NCI-H446 (cell line): ENCODE measurements at regions not wholly inside any gene's neighbourhood (a gene's known extent, or its start where the extent isn't known, plus 50 kb on each side); places are given as distances from the start of the nearest gene placed in this dataset.

Experiments
- DNase-seq, 2 experiments: peaks; one replicate each; lab custom pipeline; 2025; lab: John Stamatoyannopoulos, UW

DNA sequence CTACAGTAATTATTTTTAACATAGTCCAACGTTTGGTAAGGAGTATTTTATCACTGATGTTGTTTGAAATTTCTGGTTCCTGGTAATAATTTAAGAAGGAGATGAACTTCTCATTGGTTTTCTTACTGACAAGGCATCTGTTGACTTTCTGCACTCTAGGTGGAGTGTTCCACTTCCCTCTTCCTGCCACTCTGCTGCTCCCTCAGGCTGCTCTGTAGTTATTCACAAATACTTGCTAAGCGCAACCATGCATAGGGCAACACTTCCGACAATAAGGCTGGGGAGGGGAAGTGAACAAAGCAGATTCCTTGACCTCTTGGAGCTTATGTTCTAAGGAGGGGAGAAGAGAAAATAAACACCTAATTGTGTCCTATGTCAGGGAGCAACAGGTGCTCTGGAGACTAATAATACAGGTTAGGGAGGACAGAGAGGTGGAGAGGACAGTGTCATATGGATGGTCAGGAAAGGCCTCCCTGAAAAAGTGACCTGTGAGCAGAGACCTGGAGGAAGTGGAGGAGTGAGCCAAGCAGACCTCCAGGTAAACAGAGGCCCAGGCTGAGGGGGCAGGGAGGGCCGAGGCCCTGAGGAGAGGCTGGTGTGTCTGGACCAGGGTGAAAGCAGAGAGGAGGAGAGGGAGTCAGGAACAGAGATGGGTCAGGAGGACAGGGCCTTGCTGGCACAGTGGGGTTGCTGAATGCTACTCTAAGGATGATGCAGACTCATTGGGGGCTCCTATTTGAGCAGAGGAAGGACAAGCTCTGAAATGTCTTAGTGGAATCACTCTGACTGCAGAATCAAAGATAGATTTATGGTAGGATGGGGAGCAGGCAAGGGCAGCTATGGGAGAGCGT is 134.8 kb upstream of the SLC24A3 start:
- no peak for DNase-seq

DNA sequence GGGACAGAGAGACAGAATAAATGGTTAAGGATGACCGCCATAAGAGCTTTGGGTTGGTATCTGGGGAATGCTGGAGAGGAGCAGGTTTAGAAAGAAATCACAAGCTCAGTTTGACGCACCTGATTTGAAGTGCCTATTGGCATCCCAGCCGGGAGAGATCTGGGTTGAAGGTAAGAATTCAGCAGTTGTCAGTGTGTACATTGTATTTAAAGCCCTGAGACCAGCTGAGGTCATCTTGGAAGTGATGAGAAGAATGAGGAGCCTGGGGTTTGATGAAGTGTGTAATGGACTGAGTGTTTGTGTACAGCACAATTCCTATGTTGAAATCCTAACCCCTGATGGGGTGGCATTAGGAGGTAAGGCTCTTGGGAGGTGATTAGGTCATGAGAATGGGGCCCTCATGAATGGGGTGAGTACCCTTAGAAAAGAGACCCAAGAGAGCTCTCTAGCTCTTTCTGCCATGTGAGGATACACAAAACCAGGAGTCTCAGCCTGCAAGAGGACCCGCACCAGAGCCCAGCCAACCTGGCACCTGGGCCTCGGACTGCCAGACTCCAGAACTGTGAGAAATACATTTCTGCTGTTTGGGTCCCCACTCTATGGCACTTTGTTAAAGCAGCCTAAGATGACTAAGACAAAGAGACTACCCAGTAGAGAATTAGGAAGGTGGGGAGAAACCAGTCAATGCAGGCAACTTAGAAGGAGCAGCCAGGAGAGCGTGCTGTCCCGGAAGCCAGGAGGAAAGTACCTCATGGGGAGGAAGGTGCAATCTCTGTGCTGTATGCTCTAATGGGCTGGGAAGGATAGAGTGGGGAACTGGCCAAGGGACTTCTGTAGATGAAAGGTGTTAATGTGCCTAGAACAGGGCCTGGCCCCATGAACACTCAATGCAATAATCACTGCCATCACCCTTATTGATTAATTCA is 133.7 kb upstream of the SLC24A3 start:
- DNase-seq, result no peak

- DNase-seq, result no peak
Observed at GRCh38 chr20:19079536-19080299, 132.7 kb upstream of the SLC24A3 start.

DNA sequence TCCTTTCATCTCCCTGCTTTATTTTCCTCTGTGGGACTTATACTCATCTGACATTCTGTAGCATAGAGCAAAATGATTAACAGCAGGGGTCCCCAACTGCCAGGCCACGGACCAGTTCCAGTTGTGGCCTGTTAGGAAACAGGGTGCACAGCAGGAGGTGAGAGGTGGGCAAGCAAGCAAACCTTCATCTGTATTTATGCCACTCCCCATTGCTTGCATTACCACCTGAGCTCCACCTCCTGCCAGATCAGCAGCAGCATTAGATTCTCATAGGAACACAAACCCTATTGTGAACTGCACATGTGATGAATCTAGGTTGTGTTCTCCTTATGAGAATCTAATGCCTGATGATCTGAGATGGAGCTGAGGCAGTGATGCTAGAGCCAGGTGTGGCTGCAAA is 130.5 kb upstream of the SLC24A3 start:
- no peak for DNase-seq

DNA sequence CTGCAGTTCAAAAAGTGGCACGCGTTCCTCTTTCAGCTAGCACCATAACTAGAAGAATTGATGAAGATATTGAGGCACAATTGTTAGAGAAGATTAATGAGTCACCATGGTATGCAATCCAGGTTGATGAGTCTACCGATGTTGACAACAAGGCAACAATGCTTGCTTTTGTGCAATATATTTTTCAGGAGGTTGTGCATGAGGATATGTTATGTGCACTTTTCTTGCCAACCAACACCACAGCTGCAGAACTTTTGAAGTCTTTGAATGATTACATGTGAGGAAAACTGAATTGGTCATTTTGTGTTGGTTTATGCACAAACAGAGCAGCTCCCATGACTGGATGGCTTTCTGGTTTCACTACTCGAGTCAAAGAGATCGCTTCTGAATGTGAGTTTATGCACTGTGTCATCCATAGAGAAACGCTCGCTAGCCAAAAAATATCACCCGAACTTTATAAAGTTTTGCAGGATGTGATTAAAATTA is 129.3 kb upstream of the SLC24A3 start:
- no peak for DNase-seq

DNA sequence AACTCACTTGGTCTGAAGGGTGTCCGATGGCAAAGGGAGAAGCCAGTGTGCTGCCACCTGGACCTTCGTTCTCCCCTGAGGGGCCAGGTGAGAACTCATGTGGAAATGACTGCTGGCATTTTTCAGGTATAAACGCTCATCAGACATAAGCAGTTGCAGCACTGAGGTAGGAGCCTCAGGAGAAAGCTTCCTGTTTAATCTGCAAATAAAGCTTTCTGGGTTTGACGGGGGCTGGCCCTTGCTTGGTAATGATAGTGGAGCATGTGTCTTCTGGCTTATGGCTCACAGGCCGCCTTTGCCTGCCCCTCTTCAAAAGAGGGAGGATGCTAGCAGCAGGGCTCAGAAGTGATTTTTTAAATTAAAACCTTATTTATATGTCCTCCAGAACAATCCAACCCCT is 122.1 kb upstream of the SLC24A3 start:
- no peak for DNase-seq

GRCh38 chr20:19094959-19095541 is 117.4 kb upstream of the SLC24A3 start:
- DNase-seq, result no peak

DNA sequence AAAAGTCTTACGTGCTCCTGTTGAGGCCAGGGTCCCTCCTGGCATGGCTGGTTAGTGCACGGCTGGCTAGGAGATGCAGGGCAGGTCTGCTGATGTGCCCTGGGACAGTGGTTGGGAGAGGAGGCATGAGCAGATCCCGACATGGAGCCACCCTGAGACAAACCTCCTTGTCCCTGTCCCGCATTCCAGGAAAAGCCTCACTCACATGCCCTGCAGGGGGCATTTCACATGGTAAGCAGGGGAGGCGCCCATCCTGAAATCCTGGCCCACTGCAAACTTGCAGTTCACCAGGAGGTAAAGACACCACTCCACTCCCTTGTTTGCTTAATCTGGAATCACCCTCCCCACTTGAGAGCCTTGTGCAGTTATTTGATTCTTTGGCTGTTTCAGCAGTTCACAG is 116.7 kb upstream of the SLC24A3 start:
- DNase-seq, result no peak

GRCh38 chr20:19096843-19097242 is 115.6 kb upstream of the SLC24A3 start:
- DNase-seq, result no peak

DNA sequence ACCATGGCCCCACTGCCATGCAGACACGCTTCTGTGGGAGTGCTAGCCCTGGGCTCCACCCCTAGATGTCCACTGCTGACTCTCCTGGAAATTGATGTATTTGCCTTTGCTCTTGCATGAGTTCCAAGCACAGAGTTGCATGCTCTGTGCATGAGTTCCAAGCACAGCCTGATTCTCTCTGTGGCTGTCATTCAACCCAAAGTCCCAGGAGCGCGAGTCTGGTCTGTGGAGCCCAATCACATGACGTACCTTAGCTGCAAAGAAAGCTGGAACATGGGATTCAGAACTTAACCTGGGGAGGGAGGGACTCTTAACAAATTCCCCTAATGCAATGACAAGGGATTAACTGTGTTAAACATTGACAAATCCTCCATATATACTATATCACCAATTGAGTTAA is 114.3 kb upstream of the SLC24A3 start:
- no peak for DNase-seq

DNA sequence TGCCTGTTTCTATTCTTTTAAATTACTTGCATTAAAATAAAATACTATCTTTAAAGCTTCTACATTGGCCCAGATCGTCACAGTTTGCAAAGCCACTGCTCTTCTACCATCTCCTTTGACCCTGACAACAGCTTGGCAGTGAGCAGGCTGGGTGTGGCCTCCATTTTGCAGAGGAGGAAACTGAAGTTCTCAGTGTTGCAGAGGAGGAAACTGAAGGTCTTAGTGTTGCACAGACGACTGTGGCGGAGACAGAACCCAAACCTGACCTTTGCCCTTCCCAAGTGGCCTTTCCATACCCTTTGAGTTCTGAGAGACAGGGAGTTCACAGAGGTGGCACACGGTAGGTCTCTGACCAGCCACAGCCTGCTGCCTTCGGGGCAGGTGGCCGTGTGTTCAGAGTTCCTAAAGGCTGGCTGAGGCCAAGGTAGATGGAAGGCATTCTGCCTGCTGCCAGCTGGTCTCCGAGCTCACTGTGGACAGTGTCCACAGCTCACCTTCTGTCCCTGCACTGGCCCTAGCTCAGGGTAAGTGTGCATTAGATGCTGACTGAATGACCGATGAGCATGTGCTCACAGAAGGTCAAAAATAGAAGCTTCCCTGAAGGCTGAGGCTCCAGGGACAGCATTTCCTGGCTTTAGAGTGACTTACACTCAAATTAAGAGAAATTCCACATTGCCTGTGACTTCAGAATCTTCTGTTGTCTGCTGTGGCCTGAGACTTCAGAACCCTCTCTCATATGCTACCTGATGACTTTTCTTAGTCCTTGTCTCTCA is 113.5 kb upstream of the SLC24A3 start:
- DNase-seq, result no peak

GRCh38 chr20:19099596-19100545 is 112.6 kb upstream of the SLC24A3 start:
- DNase-seq, result no peak

DNA sequence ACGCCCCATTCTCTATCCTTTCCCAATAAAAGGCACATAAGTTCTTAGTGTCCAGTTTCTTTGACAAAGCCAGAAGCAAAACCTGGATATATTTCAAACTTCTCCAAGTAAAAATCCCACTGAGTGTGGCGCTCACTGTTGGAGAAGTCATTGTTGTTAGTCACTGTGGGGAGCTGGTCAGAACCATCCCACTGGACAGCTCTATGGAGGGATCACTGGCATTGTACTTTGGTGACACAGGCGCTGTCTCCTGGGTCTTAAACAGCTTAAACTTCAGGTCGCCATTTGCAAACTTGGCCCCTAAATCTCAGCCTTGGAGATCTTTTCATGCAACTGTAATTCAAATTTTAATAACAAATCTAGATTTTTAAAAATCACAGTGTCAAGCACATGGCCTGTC is 111.5 kb upstream of the SLC24A3 start:
- DNase-seq, result no peak

- no peak for DNase-seq
Observed at GRCh38 chr20:19104186-19104585, 108.3 kb upstream of the SLC24A3 start.

- no peak for DNase-seq
Observed at GRCh38 chr20:19108155-19108554, 104.3 kb upstream of the SLC24A3 start.

DNA sequence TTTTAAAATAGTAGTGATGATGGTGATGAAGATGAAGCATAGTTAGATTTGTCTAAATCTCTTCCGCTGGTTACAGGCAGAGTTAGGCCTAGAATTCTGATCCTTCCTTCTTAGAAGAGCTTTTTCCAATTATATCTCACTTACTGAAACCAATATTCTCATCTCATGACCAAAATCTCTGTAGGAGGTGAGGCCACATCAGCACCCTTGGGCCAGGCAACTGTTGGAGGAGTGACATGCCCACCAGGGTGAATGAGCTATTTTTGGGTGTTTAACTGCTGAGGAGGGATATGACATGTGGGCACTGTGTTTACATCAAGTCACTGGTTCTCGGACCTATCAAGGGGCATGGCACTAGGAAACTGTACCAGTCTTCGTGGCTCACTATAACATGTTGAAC is 102.2 kb upstream of the SLC24A3 start:
- no peak for DNase-seq

GRCh38 chr20:19110881-19111460 is 101.5 kb upstream of the SLC24A3 start:
- DNase-seq, result no peak

- no peak for DNase-seq
Observed at GRCh38 chr20:19112828-19113227, 99.6 kb upstream of the SLC24A3 start.

DNA sequence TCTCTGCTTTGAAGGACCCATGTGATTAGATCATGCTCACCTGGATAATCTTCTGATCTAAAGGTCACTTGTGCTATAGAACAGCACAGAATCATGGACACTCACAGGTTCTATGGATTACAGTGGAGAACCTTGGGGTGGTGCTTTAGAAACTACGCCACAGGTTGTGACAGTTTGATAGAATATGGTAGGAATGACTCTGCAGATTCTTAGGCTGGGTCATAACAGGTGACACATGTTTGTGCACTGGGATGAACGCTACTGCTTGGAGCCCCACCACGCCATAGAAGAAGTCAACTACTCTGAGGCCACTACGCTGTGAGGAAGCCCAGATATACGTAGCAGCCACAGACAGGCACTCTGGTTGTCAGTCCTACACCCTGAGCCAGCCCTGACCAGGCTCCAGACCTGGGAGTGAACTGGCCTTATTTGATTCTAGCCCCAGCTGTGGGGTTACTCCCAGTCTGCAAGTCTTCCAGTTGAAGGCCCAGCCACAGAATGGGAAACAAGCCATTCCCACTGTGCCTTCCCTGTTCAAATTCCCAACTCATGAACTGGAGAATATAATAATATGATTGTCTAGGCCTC is 99.0 kb upstream of the SLC24A3 start:
- no peak for DNase-seq
